Transverse colon (tissue), 4 donors: ENCODE measurements at regions not wholly inside any gene's neighbourhood (a gene's known extent, or its start where the extent isn't known, plus 50 kb on each side); places are given as distances from the start of the nearest gene placed in this dataset.

ENCODE experiments used
- CTCF ChIP-seq, 5 experiments: fragments of 200-600 bp in 3 of 5; fragments of 450-650 bp in 2 of 5; sonication (generic) in 3 of 5; IDR thresholded peaks; 1 replicate in 2 of 5; 2 replicates in 3 of 5; pipeline ENCODE4 v1.5.1; 2016 to 2017; ENCODE audit warnings: antibody characterized with exemption in 5 of 5, inconsistent platforms in 3 of 5, mild to moderate bottlenecking in 2 of 5, moderate library complexity in 1 of 5
- POLR2AphosphoS5 ChIP-seq, 3 donors: sonication (generic); formaldehyde crosslinking; IDR thresholded peaks; one replicate each; pipeline ENCODE4 v1.6.1; 2016; ENCODE audit warnings: antibody characterized with exemption in 3 of 3

- no peak for TF ChIP-seq CTCF (IDR thresholded peaks at IDR 0.05)
- no peak for TF ChIP-seq POLR2AphosphoS5 (IDR thresholded peaks at IDR 0.05)
These were observed 349.8 kb upstream of the PABPC4L start for GRCh38 chr4:134551348-134551747.
